ENCODE measurements at regions not wholly inside any gene's neighbourhood (a gene's known extent, or its start where the extent isn't known, plus 50 kb on each side); places are given as distances from the start of the nearest gene placed in this dataset.

DNA sequence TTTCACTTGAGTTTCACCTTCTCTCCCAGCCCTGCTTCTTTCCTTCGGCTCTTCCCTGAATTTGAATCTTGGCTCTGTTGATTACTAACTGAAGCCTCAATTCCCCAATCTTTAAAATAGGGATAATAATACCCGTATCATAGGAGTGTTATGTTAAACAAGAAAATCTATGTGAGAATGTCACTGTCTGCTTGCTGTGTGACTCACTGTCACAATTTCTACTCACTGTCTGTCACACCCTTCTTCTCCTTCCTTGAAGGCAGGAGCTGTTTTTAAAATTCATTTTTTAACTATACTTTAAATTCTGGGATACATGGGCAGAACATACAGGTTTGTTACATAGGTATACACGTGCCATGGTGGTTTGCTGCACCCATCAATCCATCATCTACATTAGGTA, 141.6 kb upstream of the CXCR4 start:
- TF ChIP-seq EZH2 (IDR thresholded peaks at IDR 0.05; ENCODE audit: borderline replicate concordance, low read depth, low read length, poor library complexity, severe bottlenecking) (no peak), CTCF (conservative IDR thresholded peaks at IDR 0.05; ENCODE audit: low read depth, low read length) (no peak)
